Thyroid gland (tissue), 4 donors: ENCODE measurements at regions not wholly inside any gene's neighbourhood (a gene's known extent, or its start where the extent isn't known, plus 50 kb on each side); places are given as distances from the start of the nearest gene placed in this dataset.
"Not testable (repeated sequence)": the region's sequence is repeated elsewhere in the genome, so short reads cannot be mapped to it uniquely, and the experiment has no call there.

Source experiments
- DNase-seq, 2 donors: peaks; one replicate each; pipeline ENCODE4 v3.0.0-alpha.2; 2019
- H3K27ac ChIP-seq, 3 donors: fragments of 200-600 bp; sonication (generic); 1 replicate in 2 of 3; 2 replicates in 1 of 3; pipeline ENCODE4 v1.5.1; 2016 to 2019; ENCODE audit warnings: mild to moderate bottlenecking in 1 of 3, moderate library complexity in 1 of 3
- H3K27me3 ChIP-seq: fragments of 200-600 bp; sonication (generic); one replicate; pipeline ENCODE4 v1.5.1; 2019
- H3K36me3 ChIP-seq, 2 donors: fragments of 200-600 bp; sonication (generic); one replicate each; pipeline ENCODE4 v1.5.1; 2016 to 2019
- H3K4me1 ChIP-seq, 2 donors: fragments of 200-600 bp; sonication (generic); one replicate each; pipeline ENCODE4 v1.5.1; 2017 to 2019
- H3K4me3 ChIP-seq, 3 donors: fragments of 200-600 bp; sonication (generic); replicated peaks in 1 of 3; 1 replicate in 2 of 3; 2 replicates in 1 of 3; pipeline ENCODE4 v1.5.1; 2016; ENCODE audit warnings: mild to moderate bottlenecking in 1 of 3
- H3K9me3 ChIP-seq: fragments of 200-600 bp; sonication (generic); one replicate; pipeline ENCODE4 v1.5.1; 2017
- CTCF ChIP-seq, 6 experiments: fragments of 200-600 bp in 3 of 6; fragments of 450-650 bp in 3 of 6; sonication (generic) in 3 of 6; IDR thresholded peaks; one replicate each; pipeline ENCODE4 v1.5.1; 2016 to 2019; ENCODE audit warnings: antibody characterized with exemption in 6 of 6, mild to moderate bottlenecking in 2 of 6, inconsistent platforms in 1 of 6, moderate library complexity in 1 of 6
- POLR2A ChIP-seq, 2 donors: fragments of 450-650 bp; IDR thresholded peaks; one replicate each; pipeline ENCODE4 v1.6.1; 2017; ENCODE audit warnings: antibody characterized with exemption in 2 of 2, mild to moderate bottlenecking in 2 of 2, moderate library complexity in 1 of 2
- WGBS, 2 donors: methylation state at CpG; one replicate each; pipeline ENCODE4 v1.1.5; 2017; 5-methylcytosine and 5-hydroxymethylcytosine counted together
- intact Hi-C: fragments of 100-400 bp; cut with DNase I; formaldehyde crosslinking; loops from one replicate; pipeline ENCODE4 v1.15.1; 2023

- TF ChIP-seq CTCF (IDR thresholded peaks at IDR 0.05) = no peak
- TF ChIP-seq POLR2A (IDR thresholded peaks at IDR 0.05) = no peak
- no peaks in the 10 kb centered on the region for H3K27me3 ChIP-seq
- DNase-seq = no peak
- intact Hi-C loops = no loop called here
- H3K9me3 ChIP-seq = no peaks in the 10 kb centered on the region
- H3K36me3 ChIP-seq = no peaks in the 10 kb centered on the region
- WGBS, 2 donors = 89 to 90% methylated on average over 5 of the region's 5 CpGs
- peaks cover 0 to 31% of the 10 kb centered on the region in 2 donors for H3K4me1 ChIP-seq
- H3K27ac ChIP-seq = no peak overlapping the region
- H3K4me3 ChIP-seq = no peak overlapping the region
Measured at GRCh38 chr17:77833769-77834168, 124.7 kb upstream of the TNRC6C start.

DNA sequence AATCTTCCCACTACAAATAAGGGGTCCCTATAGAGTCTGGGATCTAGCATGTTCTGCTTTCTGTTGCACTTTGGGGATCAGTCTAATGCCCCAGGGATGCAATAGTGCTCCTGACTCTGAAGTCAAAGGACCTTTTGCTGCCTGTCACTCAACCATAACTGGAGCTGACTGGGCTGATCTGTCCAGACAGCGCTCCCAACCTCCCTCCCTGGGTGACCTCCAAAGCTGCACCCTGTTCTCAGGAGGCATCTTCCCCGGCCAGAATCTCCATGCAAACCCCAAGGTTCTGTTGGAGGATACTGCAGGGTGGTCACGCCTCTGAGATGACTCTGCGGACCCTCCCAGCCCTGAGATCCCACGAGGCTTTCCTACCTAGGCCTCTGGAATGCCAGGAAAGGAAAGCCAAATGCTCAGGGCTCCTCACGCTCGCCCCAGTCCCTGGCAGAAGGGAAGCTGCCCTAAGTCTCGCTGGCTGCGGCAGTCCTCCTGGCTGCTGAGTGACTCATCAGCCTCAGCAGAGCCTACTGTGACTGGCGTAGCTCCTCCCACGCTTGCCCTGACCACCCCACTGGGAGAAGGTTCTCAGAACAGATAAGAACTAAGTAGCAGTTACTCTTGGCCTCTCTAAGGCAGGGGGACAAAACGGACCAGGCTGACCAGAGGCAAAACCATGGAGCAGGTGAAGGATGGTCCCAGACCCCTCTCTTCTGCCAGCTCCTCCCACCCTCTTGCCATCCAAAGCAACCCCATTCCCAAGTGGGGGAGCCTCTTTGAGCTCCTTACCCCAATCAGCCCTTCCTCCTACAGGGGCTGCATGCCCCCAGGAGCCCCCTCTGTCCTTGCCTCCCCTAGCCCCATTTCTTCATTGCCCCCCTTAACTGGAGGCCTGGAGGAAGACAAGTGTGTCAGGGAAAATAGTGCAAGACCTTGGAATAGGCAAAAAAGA is 124.1 kb upstream of the TNRC6C start:
- Histone ChIP-seq H3K4me1 (peaks cover under 1 to 32% of the 10 kb centered on the region in 2 donors), H3K27ac (no peak overlapping the region), H3K36me3 (no peaks in the 10 kb centered on the region), H3K4me3 (no peak overlapping the region), H3K27me3 (no peaks in the 10 kb centered on the region), H3K9me3 (no peaks in the 10 kb centered on the region)
- WGBS, 2 donors = 74 to 80% methylated on average over 6 to 8 of the region's 12 CpGs
- no peak for TF ChIP-seq CTCF (IDR thresholded peaks at IDR 0.05)
- TF ChIP-seq POLR2A (IDR thresholded peaks at IDR 0.05) = no peak
- intact Hi-C loops = no loop called here
- peak; percentile 21 to 22 for DNase-seq

- no peak for DNase-seq
- Histone ChIP-seq H3K27ac (no peak overlapping the region), H3K4me1 (peaks cover 11 to 23% of the 10 kb centered on the region in 2 donors), H3K4me3 (no peak overlapping the region), H3K36me3 (no peaks in the 10 kb centered on the region), H3K9me3 (no peaks in the 10 kb centered on the region), H3K27me3 (no peaks in the 10 kb centered on the region)
- no peak for TF ChIP-seq POLR2A (IDR thresholded peaks at IDR 0.05)
- TF ChIP-seq CTCF (IDR thresholded peaks at IDR 0.05) = no peak
- 61 to 83% methylated on average over 3 of the region's 3 CpGs for WGBS, 2 donors
- intact Hi-C loops = no loop called here
Measured at GRCh38 chr17:77836557-77837041, 121.9 kb upstream of the TNRC6C start.

DNA sequence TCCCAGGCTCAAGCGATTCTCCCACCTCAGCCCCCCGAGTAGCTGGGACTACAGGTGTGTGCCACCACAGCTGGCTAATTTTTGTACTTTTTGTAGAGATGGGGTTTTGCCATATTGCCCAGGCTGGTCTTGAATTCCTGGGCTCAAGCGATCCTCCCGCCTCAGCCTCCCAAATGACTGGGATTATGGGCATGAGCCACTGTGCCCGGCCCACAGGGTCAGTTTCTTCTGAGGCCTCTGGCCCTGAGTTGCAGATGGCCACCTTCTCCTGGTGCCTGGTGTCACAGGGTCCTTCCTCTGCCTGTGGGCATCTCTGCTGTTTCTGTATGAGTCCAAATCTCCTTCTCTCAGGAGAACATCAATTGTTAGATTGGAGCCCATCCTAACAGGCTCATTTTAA is 121.4 kb upstream of the TNRC6C start:
- DNase-seq, H3K36me3 ChIP-seq, H3K4me3 ChIP-seq, H3K27me3 ChIP-seq, intact Hi-C loops, H3K27ac ChIP-seq, H3K9me3 ChIP-seq: not testable (repeated sequence)
- 96 to 98% methylated on average over 5 of the region's 5 CpGs for WGBS, 2 donors
- peaks cover 11 to 21% of the 10 kb centered on the region in 2 donors for H3K4me1 ChIP-seq

- TF ChIP-seq CTCF (IDR thresholded peaks at IDR 0.05) (no peak), POLR2A (IDR thresholded peaks at IDR 0.05) (no peak)
- H3K27ac ChIP-seq = no peak overlapping the region
- no peak for DNase-seq
- intact Hi-C loops = no loop called here
- no peaks in the 10 kb centered on the region for H3K36me3 ChIP-seq
- no peaks in the 10 kb centered on the region for H3K27me3 ChIP-seq
- H3K4me3 ChIP-seq = no peak overlapping the region
- no peaks in the 10 kb centered on the region for H3K9me3 ChIP-seq
- 92 to 100% methylated on average over 4 to 7 of the region's 9 CpGs for WGBS, 2 donors
- H3K4me1 ChIP-seq = peaks cover 11 to 21% of the 10 kb centered on the region in 2 donors
Measured at GRCh38 chr17:77837917-77838316, 120.6 kb upstream of the TNRC6C start.
